Left ventricle myocardium inferior (tissue), 1 donor: ENCODE measurements at regions not wholly inside any gene's neighbourhood (a gene's known extent, or its start where the extent isn't known, plus 50 kb on each side); places are given as distances from the start of the nearest gene placed in this dataset.
"Not testable (repeated sequence)": the region's sequence is repeated elsewhere in the genome, so short reads cannot be mapped to it uniquely, and the experiment has no call there.

Experiments
- DNase-seq: peaks from one replicate; pipeline ENCODE4 v3.0.0-alpha.2; 2020
- H3K27ac ChIP-seq: fragments of 200-600 bp; replicated peaks from 2 replicates; pipeline ENCODE4 v1.8.0; 2021
- H3K27me3 ChIP-seq: fragments of 200-600 bp; 2 replicates; pipeline ENCODE4 v1.8.0; 2021; ENCODE audit warnings: low read depth
- H3K36me3 ChIP-seq: fragments of 200-600 bp; 2 replicates; pipeline ENCODE4 v1.8.0; 2021
- H3K4me1 ChIP-seq: fragments of 200-600 bp; 2 replicates; pipeline ENCODE4 v1.8.0; 2021
- H3K4me3 ChIP-seq: fragments of 200-600 bp; 2 replicates; pipeline ENCODE4 v1.8.0; 2021; ENCODE audit warnings: mild to moderate bottlenecking, moderate library complexity
- H3K9me3 ChIP-seq: fragments of 200-600 bp; replicated peaks from 2 replicates; pipeline ENCODE4 v1.8.0; 2021
- intact Hi-C: fragments of 100-400 bp; cut with micrococcal nuclease; formaldehyde crosslinking; loops from one replicate; pipeline ENCODE4 v1.11.0; 2022
- donor health status: DM: no; HTN: yes; CAD: no; lungs with severe emphysema.

GRCh38 chr15:20237256-20238020, 304.2 kb downstream of the GOLGA6L6 start:
- H3K4me3 ChIP-seq, H3K4me1 ChIP-seq, DNase-seq, H3K9me3 ChIP-seq, H3K27ac ChIP-seq, intact Hi-C loops, H3K36me3 ChIP-seq: not testable (repeated sequence)
- H3K27me3 ChIP-seq: peaks cover 29% of the 10 kb centered on the region

DNA sequence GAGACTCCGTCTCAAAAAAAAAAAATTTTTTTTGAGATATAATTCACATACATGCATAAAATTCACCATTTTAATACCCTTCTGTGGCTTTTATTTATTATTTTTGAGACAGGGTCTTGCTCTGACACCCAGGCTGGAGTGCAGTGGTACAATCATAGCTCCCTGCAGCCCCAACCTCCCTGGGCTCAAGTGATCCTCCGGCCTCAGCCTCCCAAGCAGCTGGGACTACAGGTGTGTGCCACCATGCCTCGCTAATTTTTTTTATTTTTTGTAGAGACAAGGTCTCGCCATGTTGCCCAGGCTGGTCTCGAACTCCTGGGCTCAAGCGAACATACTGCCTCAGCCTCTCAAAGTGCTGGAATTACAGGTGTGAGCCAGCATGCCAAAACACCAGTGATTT, 305.9 kb downstream of the GOLGA6L6 start:
- DNase-seq, H3K27ac ChIP-seq, intact Hi-C loops, H3K36me3 ChIP-seq, H3K4me3 ChIP-seq, H3K4me1 ChIP-seq, H3K9me3 ChIP-seq: not testable (repeated sequence)
- H3K27me3 ChIP-seq: peaks cover 32% of the 10 kb centered on the region

DNA sequence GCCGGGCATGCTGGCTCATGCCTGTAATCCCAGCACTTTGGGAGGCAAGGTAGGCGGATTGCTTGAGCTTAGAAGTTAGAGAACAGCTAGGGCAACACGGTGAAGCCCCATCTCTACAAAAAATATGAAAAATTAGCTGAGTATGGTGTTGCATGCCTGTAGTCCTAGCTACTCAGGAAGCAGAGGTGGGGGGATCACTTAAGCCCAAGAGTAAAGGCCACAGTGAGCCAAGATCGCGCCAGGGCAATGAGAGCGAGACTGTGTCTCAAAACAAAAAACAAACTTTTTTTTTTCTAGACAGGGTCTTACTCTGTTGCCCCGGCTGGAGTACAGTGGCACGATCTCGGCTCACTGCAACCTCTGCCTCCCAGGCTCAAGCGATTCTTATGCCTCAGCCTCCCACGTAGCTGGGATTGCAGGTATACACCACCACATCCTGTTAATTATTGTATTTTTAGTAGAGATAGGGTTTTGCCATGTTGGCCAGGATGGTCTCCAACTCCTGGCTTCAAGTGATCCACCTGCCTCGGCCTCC, 307.5 kb downstream of the GOLGA6L6 start:
- H3K9me3 ChIP-seq, H3K4me3 ChIP-seq, intact Hi-C loops: not testable (repeated sequence)

GRCh38 chr15:20232457-20232856, 309.1 kb downstream of the GOLGA6L6 start:
- peaks cover 19% of the 10 kb centered on the region for H3K27me3 ChIP-seq
- H3K9me3 ChIP-seq, H3K27ac ChIP-seq, intact Hi-C loops, H3K36me3 ChIP-seq, DNase-seq, H3K4me3 ChIP-seq, H3K4me1 ChIP-seq: not testable (repeated sequence)

More for the DNA sequence above, 307.5 kb downstream of the GOLGA6L6 start:
- H3K4me1 ChIP-seq, H3K27ac ChIP-seq, DNase-seq, H3K36me3 ChIP-seq: not testable (repeated sequence)
- H3K27me3 ChIP-seq: peaks cover 27% of the 10 kb centered on the region

DNA sequence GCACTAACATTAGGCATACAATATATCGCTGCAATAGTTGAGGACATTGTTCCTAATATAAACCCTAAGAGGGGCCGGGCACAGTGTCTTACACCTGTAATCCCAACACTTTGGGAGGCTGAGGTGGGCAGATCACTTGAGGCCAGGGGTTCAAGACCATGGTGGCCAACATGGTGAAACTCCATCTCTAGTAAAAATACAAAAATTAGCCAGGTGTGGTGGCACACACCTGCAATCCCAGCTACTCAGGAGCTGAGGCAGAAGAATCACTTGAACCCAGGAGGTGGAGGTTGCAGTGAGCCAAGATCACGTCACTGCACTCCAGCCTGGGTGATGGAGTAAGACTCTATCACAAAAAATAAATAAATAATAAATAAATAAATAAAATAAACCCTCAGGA, 310.9 kb downstream of the GOLGA6L6 start:
- H3K27ac ChIP-seq, DNase-seq, H3K36me3 ChIP-seq, H3K4me3 ChIP-seq, H3K9me3 ChIP-seq, H3K4me1 ChIP-seq, intact Hi-C loops: not testable (repeated sequence)
- peaks cover 16% of the 10 kb centered on the region for H3K27me3 ChIP-seq

DNA sequence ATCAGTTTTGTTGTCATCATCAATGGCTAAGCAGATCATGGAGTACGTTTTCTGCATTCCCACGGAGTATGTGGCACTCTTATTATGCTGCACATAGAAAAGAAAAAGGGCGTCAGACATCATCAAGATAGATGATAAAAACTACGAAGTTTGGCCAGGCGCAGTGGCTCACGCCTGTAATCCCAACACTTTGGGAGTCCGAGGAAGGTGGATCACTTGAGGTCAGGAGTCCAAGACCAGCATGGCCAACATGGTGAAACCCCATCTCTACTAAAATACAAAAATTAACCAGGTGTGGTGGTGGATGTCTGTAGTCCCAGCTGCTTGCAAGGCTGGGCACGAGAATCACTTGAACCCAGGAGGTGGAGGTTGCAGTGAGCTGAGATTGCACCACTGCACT, 312.8 kb downstream of the GOLGA6L6 start:
- H3K36me3 ChIP-seq, H3K27ac ChIP-seq, H3K4me3 ChIP-seq, DNase-seq, H3K27me3 ChIP-seq, H3K9me3 ChIP-seq, H3K4me1 ChIP-seq, intact Hi-C loops: not testable (repeated sequence)

DNA sequence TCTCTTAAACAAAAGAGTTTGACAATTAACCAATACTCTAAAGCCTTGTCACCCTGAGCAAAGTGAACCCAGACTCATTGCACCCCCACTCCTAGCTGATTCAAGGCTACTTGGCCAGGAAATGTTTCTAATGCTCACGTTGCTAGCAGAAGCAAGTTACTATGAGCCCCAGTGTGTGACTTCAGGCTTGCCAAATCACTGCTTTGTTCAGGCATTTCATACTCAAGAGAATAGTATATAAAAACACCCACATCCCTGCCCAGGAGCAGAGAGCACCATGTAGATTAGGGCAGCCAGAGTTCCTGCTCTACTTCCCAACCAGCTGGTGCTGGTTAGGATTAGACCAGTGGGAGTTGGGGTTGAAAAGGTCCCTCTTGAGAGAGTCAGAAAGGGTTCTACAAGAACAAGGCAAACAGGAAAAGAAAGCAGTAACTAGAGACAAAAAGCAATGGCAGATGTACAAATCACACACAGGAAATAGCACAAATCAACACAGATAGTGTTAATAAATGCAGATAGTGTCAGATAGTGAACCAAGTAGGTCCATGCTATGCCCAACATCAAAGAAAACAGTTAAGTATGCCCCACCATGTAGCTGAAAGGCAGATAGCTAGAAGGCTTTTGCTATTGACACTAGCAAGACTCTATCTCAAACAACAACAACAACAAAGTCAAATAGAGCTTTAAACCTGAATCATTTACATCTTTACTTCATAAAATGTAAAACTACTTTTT, 314.3 kb downstream of the GOLGA6L6 start:
- intact Hi-C loops: not testable (repeated sequence)

GRCh38 chr15:20226531-20226930, 315.1 kb downstream of the GOLGA6L6 start:
- H3K27ac ChIP-seq, DNase-seq, H3K4me1 ChIP-seq, H3K9me3 ChIP-seq, H3K4me3 ChIP-seq, H3K36me3 ChIP-seq, intact Hi-C loops, H3K27me3 ChIP-seq: not testable (repeated sequence)

More for the DNA sequence above, 314.3 kb downstream of the GOLGA6L6 start:
- H3K9me3 ChIP-seq, H3K4me1 ChIP-seq, H3K36me3 ChIP-seq, DNase-seq, H3K4me3 ChIP-seq, H3K27me3 ChIP-seq, H3K27ac ChIP-seq: not testable (repeated sequence)

DNA sequence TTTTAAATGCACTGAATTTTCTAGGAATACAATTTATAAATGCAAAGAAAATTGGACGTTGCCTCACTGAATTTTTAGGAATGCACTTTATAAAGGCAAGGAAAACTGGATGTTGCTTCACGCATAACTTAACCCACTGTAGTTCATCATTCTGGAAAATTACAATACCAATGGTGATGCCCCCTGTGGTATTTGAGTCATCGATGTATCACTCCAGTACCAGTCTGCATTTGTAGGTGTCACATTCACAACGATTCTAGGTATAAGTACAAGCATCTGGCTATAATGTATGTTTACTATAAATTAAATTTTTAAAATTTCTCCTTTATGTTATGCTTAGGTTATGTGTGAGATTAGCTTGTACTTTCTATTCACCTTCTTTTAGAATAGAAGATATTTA, 320.5 kb downstream of the GOLGA6L6 start:
- H3K4me3 ChIP-seq, H3K36me3 ChIP-seq, DNase-seq, H3K27me3 ChIP-seq, H3K4me1 ChIP-seq, H3K27ac ChIP-seq, intact Hi-C loops, H3K9me3 ChIP-seq: not testable (repeated sequence)

DNA sequence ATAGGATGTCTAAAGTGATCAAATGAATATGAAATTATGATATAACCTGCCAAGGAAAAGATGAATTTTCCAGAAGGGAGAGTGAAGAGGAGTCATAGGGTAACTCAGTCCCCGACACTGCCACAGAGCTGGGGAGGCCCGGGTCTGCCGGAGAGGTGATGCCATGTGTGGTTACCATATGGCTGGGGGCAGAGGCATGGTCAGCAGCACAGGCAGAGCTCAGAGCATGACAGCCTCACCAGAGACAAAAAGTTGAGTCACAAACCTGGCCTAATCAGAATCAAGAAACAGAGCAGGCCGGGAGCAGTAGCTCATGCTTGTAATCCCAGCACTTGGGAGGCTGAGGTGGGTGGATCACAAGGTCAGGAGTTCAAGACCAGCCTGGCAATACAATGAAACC, 322.4 kb downstream of the GOLGA6L6 start:
- DNase-seq, H3K9me3 ChIP-seq, H3K36me3 ChIP-seq, H3K27ac ChIP-seq, intact Hi-C loops, H3K4me1 ChIP-seq, H3K4me3 ChIP-seq, H3K27me3 ChIP-seq: not testable (repeated sequence)

DNA sequence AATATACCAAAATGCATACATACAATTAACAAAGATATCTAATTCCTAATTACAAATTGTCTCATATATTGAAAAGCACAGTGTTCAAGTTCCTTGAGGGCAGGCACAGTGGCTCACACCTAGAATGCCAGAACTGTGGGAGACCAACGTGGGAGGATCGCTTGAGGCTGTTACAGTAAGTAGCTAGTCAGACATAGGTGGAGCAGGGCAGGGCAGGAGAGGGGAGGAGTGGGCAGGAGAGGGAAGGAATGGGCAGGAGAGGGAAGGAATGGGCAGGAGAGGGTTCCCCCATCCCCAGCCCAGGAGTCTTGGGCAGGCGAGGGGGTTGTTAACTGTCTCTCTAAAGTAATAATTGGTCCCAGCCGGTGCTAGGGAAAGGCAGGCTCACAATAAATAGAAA, 325.9 kb downstream of the GOLGA6L6 start:
- H3K36me3 ChIP-seq, H3K4me3 ChIP-seq, H3K4me1 ChIP-seq, H3K27ac ChIP-seq, H3K9me3 ChIP-seq, intact Hi-C loops, DNase-seq: not testable (repeated sequence)
- H3K27me3 ChIP-seq: peaks cover 11% of the 10 kb centered on the region

GRCh38 chr15:20214101-20214500, 327.5 kb downstream of the GOLGA6L6 start:
- H3K36me3 ChIP-seq, H3K9me3 ChIP-seq, H3K4me1 ChIP-seq, DNase-seq, H3K27ac ChIP-seq, H3K4me3 ChIP-seq, intact Hi-C loops: not testable (repeated sequence)
- H3K27me3 ChIP-seq: peaks cover 11% of the 10 kb centered on the region

GRCh38 chr15:20211508-20211907, 330.1 kb downstream of the GOLGA6L6 start:
- H3K4me3 ChIP-seq, H3K27ac ChIP-seq, H3K4me1 ChIP-seq, DNase-seq, intact Hi-C loops, H3K36me3 ChIP-seq, H3K9me3 ChIP-seq: not testable (repeated sequence)
- H3K27me3 ChIP-seq: peaks cover 15% of the 10 kb centered on the region

- intact Hi-C loops, DNase-seq, H3K4me1 ChIP-seq, H3K4me3 ChIP-seq, H3K36me3 ChIP-seq, H3K9me3 ChIP-seq: not testable (repeated sequence)
- peaks cover 18% of the 10 kb centered on the region for H3K27me3 ChIP-seq
- H3K27ac ChIP-seq: peak overlapping the region; percentile 16
Measured at GRCh38 chr15:20209973-20210372, 331.6 kb downstream of the GOLGA6L6 start.
